CD4-positive, alpha-beta T cell (primary cell): ENCODE measurements at regions not wholly inside any gene's neighbourhood (a gene's known extent, or its start where the extent isn't known, plus 50 kb on each side); places are given as distances from the start of the nearest gene placed in this dataset.

Experiments
- ATAC-seq: fragments of 200-7000 bp; cut with Tn5 transposase; one replicate; pipeline ENCODE4 v1.10.0; 2022; ENCODE audit warnings: mild to moderate bottlenecking; ENCODE audit not compliant: poor library complexity
- CTCF ChIA-PET: fragments of 350-600 bp; sonication (Branson Sonifier 250); formaldehyde crosslinking; loops from one replicate; lab custom pipeline; 2021; ENCODE audit warnings: antibody characterized with exemption, inconsistent platforms; lab: Charles Lee
- POLR2A ChIA-PET: fragments of 350-600 bp; sonication (Branson Sonifier 250); formaldehyde crosslinking; loops from one replicate; lab custom pipeline; 2021; ENCODE audit warnings: antibody characterized with exemption, inconsistent platforms; lab: Charles Lee
- DNase-seq, 14 experiments: peaks; one replicate each; pipeline ENCODE4 v3.0.0-alpha.2; 2013 to 2020; ENCODE audit warnings: mixed read lengths in 2 of 14
- H3K27ac ChIP-seq, 2 donors: one replicate each; pipeline versions ENCODE4 v1.5.1 to v1.7.0; 2013; ENCODE audit warnings: low read length in 2 of 2, low read depth in 1 of 2, mild to moderate bottlenecking in 1 of 2
- H3K27me3 ChIP-seq, 2 experiments: 1 replicate in 1 of 2; 2 replicates in 1 of 2; pipeline versions ENCODE4 v1.6.1 to v1.7.0; 2013; ENCODE audit warnings: low read length in 2 of 2, control low read depth in 1 of 2, mild to moderate bottlenecking in 1 of 2, moderate library complexity in 1 of 2; ENCODE audit not compliant: insufficient read depth in 2 of 2, control insufficient read depth in 1 of 2
- H3K36me3 ChIP-seq: one replicate; pipeline ENCODE4 v1.6.1; 2013; ENCODE audit warnings: low read length, control low read depth; ENCODE audit not compliant: insufficient read depth
- H3K4me1 ChIP-seq: one replicate; pipeline ENCODE4 v1.6.1; 2013; ENCODE audit warnings: low read length, control low read depth; ENCODE audit not compliant: insufficient read depth
- H3K4me3 ChIP-seq: one replicate; pipeline ENCODE4 v1.5.1; 2013; ENCODE audit warnings: mild to moderate bottlenecking, low read length, moderate library complexity
- H3K9me3 ChIP-seq, 2 experiments: 1 replicate in 1 of 2; 2 replicates in 1 of 2; pipeline versions ENCODE4 v1.6.1 to v1.7.0; 2013; ENCODE audit warnings: low read length in 2 of 2, mild to moderate bottlenecking in 2 of 2, control low read depth in 1 of 2, moderate library complexity in 1 of 2; ENCODE audit not compliant: control insufficient read depth in 1 of 2, insufficient read depth in 1 of 2
- H3K27ac Mint-ChIP-seq: one replicate; pipeline ENCODE4 v1.8.0; 2020; ENCODE audit warnings: mixed read lengths
- H3K27me3 Mint-ChIP-seq: one replicate; pipeline ENCODE4 v1.8.0; 2021; ENCODE audit warnings: mixed read lengths
- H3K36me3 Mint-ChIP-seq: one replicate; pipeline ENCODE4 v1.8.0; 2021; ENCODE audit warnings: low read depth, mixed read lengths
- H3K4me1 Mint-ChIP-seq: one replicate; pipeline ENCODE4 v1.8.0; 2021; ENCODE audit warnings: low read depth, mixed read lengths
- H3K4me3 Mint-ChIP-seq: one replicate; pipeline ENCODE4 v1.8.0; 2020; ENCODE audit warnings: mild to moderate bottlenecking, mixed read lengths
- H3K9me3 Mint-ChIP-seq: one replicate; pipeline ENCODE4 v1.8.0; 2020; ENCODE audit warnings: mixed read lengths
- CTCF ChIP-seq: fragments of 200-600 bp; IDR thresholded peaks from one replicate; pipeline ENCODE4 v1.8.0; 2022; ENCODE audit warnings: antibody characterized with exemption, mild to moderate bottlenecking
- intact Hi-C, 2 experiments: fragments of 100-400 bp; cut with DNase I in 1 of 2; cut with micrococcal nuclease in 1 of 2; formaldehyde crosslinking; loops; one replicate each; pipeline versions ENCODE4 v1.15.1 to v1.9.0; 2023 to 2025; cut with DNase I, micrococcal nuclease

DNA sequence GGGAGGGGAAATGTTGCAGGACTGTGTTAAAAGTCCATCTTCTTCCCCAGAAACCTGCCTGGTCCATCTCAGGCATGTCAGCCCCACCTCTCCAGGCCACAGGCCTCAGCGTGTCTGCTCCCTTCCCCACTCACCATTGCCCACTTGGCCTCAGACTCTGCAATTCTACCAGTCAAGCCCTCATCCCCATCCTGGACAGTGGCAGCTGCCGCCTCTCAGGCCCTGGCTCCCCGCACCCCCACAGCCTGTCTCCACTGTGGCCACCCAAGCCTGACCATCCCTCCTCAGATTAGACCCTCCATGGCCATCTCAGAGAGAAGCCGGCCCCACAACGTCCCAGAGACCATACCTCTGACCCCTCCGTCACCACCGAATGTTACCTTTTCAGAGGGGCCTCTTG, 89.9 kb downstream of the BARX1 start:
- Mint-ChIP-seq H3K27ac (no peak overlapping the region), H3K4me3 (no peak overlapping the region), H3K36me3 (no peaks in the 10 kb centered on the region), H3K27me3 (peaks cover 55% of the 10 kb centered on the region), H3K4me1 (no peaks in the 10 kb centered on the region), H3K9me3 (no peaks in the 10 kb centered on the region)
- Histone ChIP-seq H3K36me3 (no peaks in the 10 kb centered on the region), H3K4me1 (no peaks in the 10 kb centered on the region), H3K27me3 (peaks cover 13 to 23% of the 10 kb centered on the region in 2 experiments), H3K9me3 (peaks cover 0 to 12% of the 10 kb centered on the region in 2 experiments), H3K4me3 (no peak overlapping the region), H3K27ac (no peak overlapping the region)
- ATAC-seq (no peak), DNase-seq (no peak)
- ChIA-PET CTCF (no interaction called here), POLR2A (no interaction called here)
- no peak for TF ChIP-seq CTCF
- intact Hi-C loops = no loop called here

DNA sequence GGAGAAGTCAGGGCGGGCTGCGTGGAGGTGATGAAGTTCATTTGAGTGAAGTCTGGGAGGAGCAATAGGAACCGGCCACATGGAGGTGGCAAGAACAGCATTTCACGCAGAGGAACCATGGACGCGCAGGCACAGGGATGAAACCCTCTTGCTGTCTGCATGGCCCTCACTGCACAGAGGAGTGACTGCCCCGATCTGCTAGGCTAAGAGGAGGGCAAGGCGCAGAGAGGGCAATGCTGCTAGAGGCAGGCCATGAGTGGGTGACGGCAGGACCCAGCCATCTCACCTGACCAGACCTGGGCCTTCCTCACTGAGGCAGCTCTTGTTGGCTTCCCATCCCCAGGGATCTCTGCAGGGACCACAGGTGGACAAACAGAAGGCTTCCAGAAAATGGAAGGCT, 90.3 kb downstream of the BARX1 start:
- CTCF ChIA-PET = no interaction called here
- ATAC-seq (no peak), DNase-seq (no peak)
- TF ChIP-seq CTCF = no peak
- Histone ChIP-seq H3K27me3 (peaks cover 17 to 28% of the 10 kb centered on the region in 2 experiments), H3K36me3 (no peaks in the 10 kb centered on the region), H3K4me3 (no peak overlapping the region), H3K4me1 (no peaks in the 10 kb centered on the region), H3K27ac (no peak overlapping the region), H3K9me3 (peaks cover 0 to 12% of the 10 kb centered on the region in 2 experiments)
- Mint-ChIP-seq H3K36me3 (no peaks in the 10 kb centered on the region), H3K9me3 (no peaks in the 10 kb centered on the region), H3K27me3 (peaks cover 56% of the 10 kb centered on the region), H3K4me3 (no peak overlapping the region), H3K27ac (no peak overlapping the region), H3K4me1 (no peaks in the 10 kb centered on the region)
- POLR2A ChIA-PET = no interaction called here
- intact Hi-C loops = no loop called here

DNA sequence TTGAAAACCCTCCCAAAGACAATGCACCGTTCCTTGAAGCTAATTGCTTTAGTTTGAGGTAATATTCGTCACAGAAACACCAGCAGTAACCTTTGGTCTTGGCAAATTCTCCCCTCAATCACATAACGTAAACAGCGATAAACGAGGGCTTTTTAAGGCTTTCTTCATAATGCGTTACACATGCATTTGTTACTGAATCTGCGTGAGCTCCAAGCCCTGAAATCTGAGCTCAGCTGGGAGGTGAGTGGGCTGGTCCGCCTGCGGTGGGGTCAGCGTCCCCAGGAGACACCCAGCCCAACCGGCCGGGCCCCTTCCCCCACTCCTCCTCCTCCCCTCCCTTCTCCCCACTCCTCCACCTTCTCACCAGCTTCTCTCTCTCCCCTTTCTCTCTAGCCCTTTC, 91.1 kb downstream of the BARX1 start:
- Histone ChIP-seq H3K9me3 (peaks cover 0 to 17% of the 10 kb centered on the region in 2 experiments), H3K27ac (no peak overlapping the region), H3K4me3 (no peak overlapping the region), H3K36me3 (no peaks in the 10 kb centered on the region), H3K27me3 (peaks cover 25 to 34% of the 10 kb centered on the region in 2 experiments), H3K4me1 (no peaks in the 10 kb centered on the region)
- no peaks in the 10 kb centered on the region for H3K4me1 Mint-ChIP-seq
- no peak for TF ChIP-seq CTCF
- ChIA-PET POLR2A (no interaction called here), CTCF (no interaction called here)
- H3K27ac Mint-ChIP-seq = no peak overlapping the region
- intact Hi-C loops = no loop called here
- no peaks in the 10 kb centered on the region for H3K9me3 Mint-ChIP-seq
- no peaks in the 10 kb centered on the region for H3K36me3 Mint-ChIP-seq
- H3K27me3 Mint-ChIP-seq = peaks cover 61% of the 10 kb centered on the region
- H3K4me3 Mint-ChIP-seq = no peak overlapping the region
- no peak for ATAC-seq
- no peak for DNase-seq
